SK-MEL-5 (cell line): ENCODE measurements at regions not wholly inside any gene's neighbourhood (a gene's known extent, or its start where the extent isn't known, plus 50 kb on each side); places are given as distances from the start of the nearest gene placed in this dataset.
A peak's percentile ranks its signal among the peaks of the same experiment; 100 is the strongest.

Experiments
- DNase-seq: peaks from one replicate; pipeline ENCODE4 v3.0.0-alpha.2; 2016; ENCODE audit warnings: low read depth, low spot score
- in situ Hi-C: cut with HindIII; loops from 2 replicates; pipeline ENCODE4 v1.10.0; 2016; ENCODE audit warnings: low sequenced_read_pairs, high pct_unique_total_duplicates, low pct_unique_long_range_greater_than_20kb

GRCh38 chr14:101068313-101069227 lies 165.0 kb upstream of the RTL1 start:
- no peak for DNase-seq
- in situ Hi-C loops = no loop called here

- in situ Hi-C loops = no loop called here
- DNase-seq = no peak
Observed at GRCh38 chr14:101069228-101069549, 165.7 kb upstream of the RTL1 start.

- DNase-seq = no peak
- in situ Hi-C loops = no loop called here
Observed at GRCh38 chr14:101069666-101070362, 166.3 kb upstream of the RTL1 start.

GRCh38 chr14:101070540-101071492 lies 167.3 kb upstream of the RTL1 start:
- in situ Hi-C loops = no loop called here
- DNase-seq = no peak

GRCh38 chr14:101071493-101071906 lies 168.0 kb upstream of the RTL1 start:
- in situ Hi-C loops = no loop called here
- no peak for DNase-seq

- in situ Hi-C loops = no loop called here
- no peak for DNase-seq
Observed at GRCh38 chr14:101072070-101072469, 168.5 kb upstream of the RTL1 start.

- no peak for DNase-seq
- in situ Hi-C loops = no loop called here
Observed at GRCh38 chr14:101072531-101072930, 169.0 kb upstream of the RTL1 start.

- DNase-seq = peak; percentile 80
- in situ Hi-C loops = no loop called here
Observed at GRCh38 chr14:101072945-101073597, 169.5 kb upstream of the RTL1 start.

GRCh38 chr14:101073598-101073965 lies 170.1 kb upstream of the RTL1 start:
- in situ Hi-C loops = no loop called here
- DNase-seq = no peak

- no peak for DNase-seq
Observed at GRCh38 chr14:101074196-101075024, 170.9 kb upstream of the RTL1 start.

GRCh38 chr14:101075025-101075800 lies 171.7 kb upstream of the RTL1 start:
- in situ Hi-C loops = no loop called here
- no peak for DNase-seq

More at GRCh38 chr14:101074196-101075024, 170.9 kb upstream of the RTL1 start:
- in situ Hi-C loops = no loop called here

- in situ Hi-C loops = no loop called here
- DNase-seq = no peak
Observed at GRCh38 chr14:101075801-101076413, 172.4 kb upstream of the RTL1 start.

- in situ Hi-C loops = no loop called here
Observed at GRCh38 chr14:101076451-101077198, 173.1 kb upstream of the RTL1 start.

GRCh38 chr14:101077481-101078074 lies 174.1 kb upstream of the RTL1 start:
- DNase-seq = no peak
- in situ Hi-C loops = no loop called here

More at GRCh38 chr14:101076451-101077198, 173.1 kb upstream of the RTL1 start:
- DNase-seq = no peak
